ENCODE measurements at regions not wholly inside any gene's neighbourhood (a gene's known extent, or its start where the extent isn't known, plus 50 kb on each side); places are given as distances from the start of the nearest gene placed in this dataset.

DNA sequence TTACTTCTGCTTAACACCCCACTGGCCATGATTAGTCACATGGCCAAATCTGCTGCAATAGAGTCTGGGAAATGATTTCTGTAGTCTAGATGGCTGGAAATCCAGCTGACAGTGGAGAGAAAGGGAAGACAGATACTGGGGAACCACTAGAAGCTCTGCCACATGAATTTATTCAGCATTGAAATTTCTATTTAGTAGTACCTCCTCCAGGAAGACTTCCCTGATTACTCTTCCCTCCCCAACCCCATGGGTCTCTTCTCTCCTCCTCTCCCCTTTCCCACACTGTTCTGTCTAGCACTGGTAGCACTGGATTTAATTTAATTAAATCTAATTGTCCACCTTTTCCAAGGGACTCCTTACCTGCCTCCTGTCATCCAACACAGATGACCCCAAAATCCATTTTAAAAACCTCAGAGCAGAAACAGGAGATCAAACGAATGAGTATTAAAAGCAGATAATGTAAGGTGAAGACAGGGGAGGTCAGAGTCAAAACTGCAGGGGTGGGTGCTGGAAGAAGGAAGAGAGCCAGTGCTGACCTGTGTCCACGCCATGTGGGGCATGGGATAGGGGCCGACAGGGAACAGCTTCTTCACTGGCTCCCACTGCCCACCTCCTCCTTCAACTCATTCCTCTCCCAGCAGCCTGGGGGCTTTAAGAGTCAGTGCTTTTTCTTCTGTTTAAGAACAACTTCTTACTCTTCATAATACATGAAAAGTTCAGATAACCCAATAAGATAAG is 169.2 kb upstream of the HS6ST1 start:
- CTCF ChIA-PET: no interaction called here
- POLR2A ChIA-PET: no interaction called here
- ATAC-seq (ENCODE audit: poor library complexity): no peak
- no peaks in the 10 kb centered on the region for H3K9me3 Mint-ChIP-seq
- Histone ChIP-seq H3K36me3 (ENCODE audit: insufficient read depth, low read length) (no peaks in the 10 kb centered on the region), H3K9me3 (ENCODE audit: control insufficient read depth in 1 of 2, insufficient read depth in 1 of 2, low read length in 2 of 2) (peaks cover 0 to 14% of the 10 kb centered on the region in 2 experiments), H3K4me1 (ENCODE audit: insufficient read depth, low read length) (no peaks in the 10 kb centered on the region), H3K27me3 (ENCODE audit: control insufficient read depth in 1 of 2, insufficient read depth in 2 of 2, low read length in 2 of 2) (peaks cover 0 to 2% of the 10 kb centered on the region in 2 experiments), H3K4me3 (ENCODE audit: low read length) (no peak overlapping the region), H3K27ac (ENCODE audit: low read depth in 1 of 2, low read length in 2 of 2) (no peak overlapping the region)
- intact Hi-C loops (cut with DNase I, micrococcal nuclease): no loop called here
- no peak overlapping the region for H3K27ac Mint-ChIP-seq
- TF ChIP-seq, protein P1, sequence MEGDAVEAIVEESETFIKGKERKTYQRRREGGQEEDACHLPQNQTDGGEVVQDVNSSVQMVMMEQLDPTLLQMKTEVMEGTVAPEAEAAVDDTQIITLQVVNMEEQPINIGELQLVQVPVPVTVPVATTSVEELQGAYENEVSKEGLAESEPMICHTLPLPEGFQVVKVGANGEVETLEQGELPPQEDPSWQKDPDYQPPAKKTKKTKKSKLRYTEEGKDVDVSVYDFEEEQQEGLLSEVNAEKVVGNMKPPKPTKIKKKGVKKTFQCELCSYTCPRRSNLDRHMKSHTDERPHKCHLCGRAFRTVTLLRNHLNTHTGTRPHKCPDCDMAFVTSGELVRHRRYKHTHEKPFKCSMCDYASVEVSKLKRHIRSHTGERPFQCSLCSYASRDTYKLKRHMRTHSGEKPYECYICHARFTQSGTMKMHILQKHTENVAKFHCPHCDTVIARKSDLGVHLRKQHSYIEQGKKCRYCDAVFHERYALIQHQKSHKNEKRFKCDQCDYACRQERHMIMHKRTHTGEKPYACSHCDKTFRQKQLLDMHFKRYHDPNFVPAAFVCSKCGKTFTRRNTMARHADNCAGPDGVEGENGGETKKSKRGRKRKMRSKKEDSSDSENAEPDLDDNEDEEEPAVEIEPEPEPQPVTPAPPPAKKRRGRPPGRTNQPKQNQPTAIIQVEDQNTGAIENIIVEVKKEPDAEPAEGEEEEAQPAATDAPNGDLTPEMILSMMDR (IDR thresholded peaks at IDR 0.05): no peak
- H3K36me3 Mint-ChIP-seq (ENCODE audit: low read depth): no peaks in the 10 kb centered on the region
- H3K4me3 Mint-ChIP-seq: no peak overlapping the region
- no peak for DNase-seq
- H3K4me1 Mint-ChIP-seq (ENCODE audit: low read depth): no peaks in the 10 kb centered on the region
- H3K27me3 Mint-ChIP-seq: no peaks in the 10 kb centered on the region

DNA sequence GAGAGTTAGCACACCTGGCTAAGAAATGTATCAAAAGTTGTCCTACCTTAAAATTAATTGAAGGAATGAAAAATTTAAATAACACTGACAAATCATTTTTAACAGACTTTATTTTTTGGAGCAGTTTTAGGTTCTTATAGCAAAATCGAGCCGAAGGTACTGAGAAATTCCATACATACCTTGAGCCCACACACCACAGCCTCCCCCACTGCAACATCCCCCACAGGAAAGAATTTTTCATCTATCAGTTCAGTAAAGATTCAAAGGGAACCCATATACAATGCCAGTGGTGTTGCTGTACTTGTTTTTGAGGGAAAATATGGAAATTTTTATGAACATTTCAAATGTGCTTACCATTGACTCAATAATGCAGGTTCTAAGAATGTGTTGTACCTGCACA is 169.8 kb upstream of the HS6ST1 start:
- Histone ChIP-seq H3K9me3 (ENCODE audit: control insufficient read depth in 1 of 2, insufficient read depth in 1 of 2, low read length in 2 of 2) (peaks cover 0 to 18% of the 10 kb centered on the region in 2 experiments), H3K36me3 (ENCODE audit: insufficient read depth, low read length) (no peaks in the 10 kb centered on the region), H3K4me1 (ENCODE audit: insufficient read depth, low read length) (no peaks in the 10 kb centered on the region), H3K27me3 (ENCODE audit: control insufficient read depth in 1 of 2, insufficient read depth in 2 of 2, low read length in 2 of 2) (peaks cover 0 to 2% of the 10 kb centered on the region in 2 experiments), H3K4me3 (ENCODE audit: low read length) (no peak overlapping the region), H3K27ac (ENCODE audit: low read depth in 1 of 2, low read length in 2 of 2) (no peak overlapping the region)
- Mint-ChIP-seq H3K27ac (no peak overlapping the region), H3K36me3 (ENCODE audit: low read depth) (no peaks in the 10 kb centered on the region), H3K9me3 (no peaks in the 10 kb centered on the region), H3K4me3 (no peak overlapping the region), H3K4me1 (ENCODE audit: low read depth) (no peaks in the 10 kb centered on the region), H3K27me3 (no peaks in the 10 kb centered on the region)
- no peak for ATAC-seq (ENCODE audit: poor library complexity)
- ChIA-PET POLR2A (no interaction called here), CTCF (no interaction called here)
- intact Hi-C loops (cut with DNase I, micrococcal nuclease): no loop called here
- TF ChIP-seq, protein P1 (IDR thresholded peaks at IDR 0.05): no peak
- no peak for DNase-seq

DNA sequence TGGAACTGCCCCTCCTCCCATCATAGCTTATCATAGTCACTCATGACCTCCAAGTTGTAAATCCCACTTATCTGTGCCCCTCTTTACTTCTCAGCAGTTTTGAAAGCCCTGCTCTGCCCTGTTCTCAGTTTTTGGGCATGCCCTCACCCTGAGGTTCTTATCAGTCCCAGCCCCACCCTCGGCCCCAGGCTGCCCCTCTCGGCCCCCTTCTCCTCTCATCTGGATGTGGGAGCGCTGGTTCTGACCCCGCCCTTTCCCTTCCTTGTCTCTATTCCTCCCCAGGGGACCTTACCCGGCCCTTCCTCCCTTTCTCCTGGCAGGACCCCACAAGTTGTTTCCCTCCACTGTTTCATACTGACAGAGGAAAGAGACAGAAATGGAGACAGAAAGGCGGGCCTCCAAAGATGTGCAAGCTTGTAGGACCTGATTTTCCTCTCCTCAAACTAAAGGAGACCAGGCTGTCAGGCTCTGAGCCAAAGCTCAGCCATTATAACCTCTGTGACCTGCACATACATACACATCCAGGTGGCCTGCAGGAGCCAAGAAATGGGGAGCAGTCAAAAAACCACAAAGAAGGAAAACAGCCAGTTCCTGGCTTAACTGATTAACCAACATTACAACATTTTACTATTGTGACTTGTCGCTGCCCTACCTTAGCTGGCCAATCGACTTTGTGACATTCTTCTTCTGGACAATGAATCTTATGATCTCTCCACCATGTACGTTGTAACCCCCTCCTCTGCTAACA is 171.0 kb upstream of the HS6ST1 start:
- ChIA-PET POLR2A (no interaction called here), CTCF (no interaction called here)
- H3K9me3 Mint-ChIP-seq: no peaks in the 10 kb centered on the region
- H3K4me1 Mint-ChIP-seq (ENCODE audit: low read depth): no peaks in the 10 kb centered on the region
- Histone ChIP-seq H3K4me3 (ENCODE audit: low read length) (no peak overlapping the region), H3K27me3 (ENCODE audit: control insufficient read depth in 1 of 2, insufficient read depth in 2 of 2, low read length in 2 of 2) (peaks cover 0 to 2% of the 10 kb centered on the region in 2 experiments), H3K36me3 (ENCODE audit: insufficient read depth, low read length) (no peaks in the 10 kb centered on the region), H3K9me3 (ENCODE audit: control insufficient read depth in 1 of 2, insufficient read depth in 1 of 2, low read length in 2 of 2) (peaks cover 0 to 18% of the 10 kb centered on the region in 2 experiments), H3K4me1 (ENCODE audit: insufficient read depth, low read length) (no peaks in the 10 kb centered on the region), H3K27ac (ENCODE audit: low read depth in 1 of 2, low read length in 2 of 2) (no peak overlapping the region)
- ATAC-seq (ENCODE audit: poor library complexity) (no peak), DNase-seq (no peak)
- H3K27me3 Mint-ChIP-seq: no peaks in the 10 kb centered on the region
- H3K27ac Mint-ChIP-seq: no peak overlapping the region
- no peaks in the 10 kb centered on the region for H3K36me3 Mint-ChIP-seq (ENCODE audit: low read depth)
- TF ChIP-seq, protein P1 (IDR thresholded peaks at IDR 0.05): no peak
- intact Hi-C loops (cut with DNase I, micrococcal nuclease): no loop called here
- H3K4me3 Mint-ChIP-seq: no peak overlapping the region

Measured in CD4-positive, alpha-beta T cell (primary cell).